GM18508 (cell line): ENCODE measurements at regions not wholly inside any gene's neighbourhood (a gene's known extent, or its start where the extent isn't known, plus 50 kb on each side); places are given as distances from the start of the nearest gene placed in this dataset.

Experiments
- ATAC-seq: cut with Tn5 transposase; IDR thresholded peaks from one replicate; pipeline ENCODE4 v1.9.1; 2021; ENCODE audit warnings: moderate number of reproducible peaks; ENCODE audit not compliant: insufficient read depth, unreplicated experiment

DNA sequence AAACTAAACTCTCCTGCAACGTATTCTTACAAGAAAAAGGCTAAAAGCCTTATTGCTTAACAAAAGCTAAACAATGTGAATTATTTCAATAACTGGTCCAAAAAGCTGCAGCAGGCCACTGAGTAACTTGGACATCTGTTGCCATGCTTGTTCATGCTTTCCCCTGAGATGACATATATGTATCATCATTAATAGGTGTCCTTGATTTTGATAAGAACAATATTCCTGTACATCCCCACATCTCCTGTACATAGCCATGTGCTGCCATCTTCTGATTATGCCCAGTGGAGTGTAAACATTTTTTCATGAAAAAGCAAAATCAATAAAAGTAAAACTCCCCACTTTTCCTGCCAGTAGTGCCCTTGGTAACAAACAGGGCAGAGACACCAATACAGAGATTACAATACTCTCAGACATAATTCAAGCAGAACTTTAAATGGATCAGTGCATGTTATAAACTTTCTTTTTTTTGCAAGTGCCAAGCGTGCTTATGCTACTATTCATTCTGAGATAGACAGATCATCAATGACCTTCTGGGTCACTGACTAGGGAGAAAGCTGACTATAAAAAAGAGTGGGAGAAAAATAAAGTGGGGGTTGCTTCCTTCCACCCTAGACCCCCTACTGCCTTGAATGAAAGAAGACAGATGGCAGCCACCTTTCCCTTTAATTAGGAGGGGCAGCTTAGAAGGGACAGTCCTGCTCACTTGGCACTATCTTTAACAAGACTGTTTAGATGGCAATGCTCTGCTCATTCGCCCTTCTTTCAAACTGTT, 205.5 kb upstream of the KLF14 start:
- ATAC-seq = no peak

- no peak for ATAC-seq
Measured at GRCh38 chr7:130940326-130940725, 206.3 kb upstream of the KLF14 start.

GRCh38 chr7:130940907-130941306, 206.9 kb upstream of the KLF14 start:
- ATAC-seq = no peak

GRCh38 chr7:130941322-130942210, 207.6 kb upstream of the KLF14 start:
- ATAC-seq = no peak

- no peak for ATAC-seq
Measured at GRCh38 chr7:130942211-130942964, 208.4 kb upstream of the KLF14 start.

DNA sequence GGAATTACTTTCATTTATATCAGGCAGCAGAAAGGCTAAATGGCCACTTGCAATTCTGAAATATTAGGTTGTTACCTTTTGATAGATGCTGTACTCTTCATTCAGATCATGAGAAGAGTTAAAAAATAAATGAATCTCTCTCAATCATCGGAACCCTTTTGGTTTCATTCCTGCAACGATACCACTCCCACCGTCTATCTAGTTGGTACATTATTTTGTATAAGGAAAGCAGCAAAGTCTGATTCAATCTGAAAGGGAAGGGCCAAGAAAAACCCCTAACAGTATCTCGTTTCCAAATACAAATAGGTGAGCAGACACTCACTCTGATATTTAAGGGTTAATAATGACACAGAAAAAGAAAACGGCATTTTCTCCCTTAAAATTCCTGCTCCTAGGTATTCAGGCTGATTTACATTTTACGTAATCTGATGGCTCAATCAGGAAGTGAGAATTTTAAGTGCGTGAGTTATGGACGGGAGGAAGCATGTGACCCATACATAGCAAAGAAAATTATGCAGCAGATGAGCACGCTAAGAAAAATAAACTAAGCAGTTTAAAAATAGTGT, 209.4 kb upstream of the KLF14 start:
- no peak for ATAC-seq

DNA sequence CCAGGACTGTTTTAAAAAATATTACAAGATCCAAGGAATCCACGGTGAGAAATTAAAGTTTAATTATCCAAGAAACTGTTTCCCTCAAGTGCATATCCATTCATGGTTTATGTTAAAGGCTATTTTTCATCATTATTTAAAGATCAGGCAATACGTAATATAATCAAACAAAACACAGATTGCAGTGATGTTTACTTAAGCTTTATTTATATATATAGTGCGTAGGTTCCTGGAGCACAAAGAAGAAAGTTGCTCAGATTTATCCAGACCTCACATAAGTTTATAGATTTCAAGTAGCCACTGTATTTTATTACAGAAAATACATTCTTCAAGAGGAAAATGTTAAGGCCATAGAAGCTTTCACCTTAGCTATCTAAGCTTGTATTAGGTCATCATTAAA, 210.0 kb upstream of the KLF14 start:
- no peak for ATAC-seq

- ATAC-seq = no peak
Measured at GRCh38 chr7:130944997-130945396, 211.0 kb upstream of the KLF14 start.

DNA sequence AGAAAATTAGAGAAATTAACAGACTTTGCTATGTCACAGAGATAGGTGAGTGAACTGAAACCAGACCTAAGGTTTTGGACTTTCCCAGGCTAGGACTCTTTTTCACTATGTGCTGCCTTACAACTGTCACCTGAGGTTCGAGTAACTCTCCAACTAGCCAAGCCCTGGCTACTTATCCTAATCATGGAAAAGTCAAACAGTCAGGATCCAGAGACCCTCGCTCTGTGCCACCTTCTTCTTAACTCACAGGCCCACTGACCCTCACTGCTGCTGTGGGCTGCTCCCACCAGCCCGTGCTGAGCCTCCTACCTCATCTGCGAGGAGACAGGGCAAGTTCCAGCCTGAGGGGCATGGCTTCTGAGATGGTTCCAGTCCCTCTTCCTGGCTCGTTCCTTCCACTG, 211.4 kb upstream of the KLF14 start:
- no peak for ATAC-seq

- no peak for ATAC-seq
Measured at GRCh38 chr7:130946114-130946513, 212.1 kb upstream of the KLF14 start.

GRCh38 chr7:130947792-130948580, 214.0 kb upstream of the KLF14 start:
- no peak for ATAC-seq

DNA sequence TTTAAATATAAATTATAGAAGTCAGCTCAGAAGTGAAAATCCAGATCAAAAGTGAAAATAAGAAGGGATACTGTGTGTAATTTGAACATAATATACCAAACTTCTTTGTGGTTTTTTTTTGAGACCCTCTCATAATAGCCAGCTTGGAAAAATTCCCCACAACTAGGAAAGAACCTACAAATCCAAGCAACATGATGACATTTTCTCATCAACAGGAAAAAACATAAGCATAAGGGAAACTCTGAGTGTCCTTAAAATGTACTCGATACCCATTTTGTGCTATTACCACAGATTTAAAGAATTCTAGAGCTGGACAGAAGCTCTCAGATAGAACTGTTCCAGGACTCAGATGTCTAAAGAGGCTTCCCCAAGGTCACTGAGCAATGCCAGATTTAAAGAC, 214.8 kb upstream of the KLF14 start:
- no peak for ATAC-seq

- ATAC-seq = no peak
Measured at GRCh38 chr7:130949550-130949949, 215.5 kb upstream of the KLF14 start.

DNA sequence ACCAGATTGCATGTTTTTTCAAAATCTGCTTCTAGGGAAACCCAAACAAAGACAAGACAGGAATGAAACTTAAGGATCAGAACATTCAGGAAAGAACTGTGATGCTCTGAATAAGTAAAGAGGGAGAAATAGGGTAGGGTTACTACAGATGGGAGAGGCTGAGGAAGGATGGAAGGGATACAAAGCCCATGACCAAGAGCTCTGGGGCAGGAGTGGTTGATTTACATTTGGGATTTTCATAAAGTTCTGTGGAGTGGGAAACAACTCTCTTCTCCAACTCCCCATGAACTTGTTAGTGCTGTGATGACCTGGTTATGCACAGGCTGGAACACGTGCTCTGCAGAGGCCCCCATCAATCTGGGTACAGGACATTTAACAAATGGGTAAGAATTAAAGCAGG, 216.0 kb upstream of the KLF14 start:
- no peak for ATAC-seq

GRCh38 chr7:130950741-130951140, 216.7 kb upstream of the KLF14 start:
- ATAC-seq = no peak

- no peak for ATAC-seq
Measured at GRCh38 chr7:130951303-130951975, 217.4 kb upstream of the KLF14 start.

DNA sequence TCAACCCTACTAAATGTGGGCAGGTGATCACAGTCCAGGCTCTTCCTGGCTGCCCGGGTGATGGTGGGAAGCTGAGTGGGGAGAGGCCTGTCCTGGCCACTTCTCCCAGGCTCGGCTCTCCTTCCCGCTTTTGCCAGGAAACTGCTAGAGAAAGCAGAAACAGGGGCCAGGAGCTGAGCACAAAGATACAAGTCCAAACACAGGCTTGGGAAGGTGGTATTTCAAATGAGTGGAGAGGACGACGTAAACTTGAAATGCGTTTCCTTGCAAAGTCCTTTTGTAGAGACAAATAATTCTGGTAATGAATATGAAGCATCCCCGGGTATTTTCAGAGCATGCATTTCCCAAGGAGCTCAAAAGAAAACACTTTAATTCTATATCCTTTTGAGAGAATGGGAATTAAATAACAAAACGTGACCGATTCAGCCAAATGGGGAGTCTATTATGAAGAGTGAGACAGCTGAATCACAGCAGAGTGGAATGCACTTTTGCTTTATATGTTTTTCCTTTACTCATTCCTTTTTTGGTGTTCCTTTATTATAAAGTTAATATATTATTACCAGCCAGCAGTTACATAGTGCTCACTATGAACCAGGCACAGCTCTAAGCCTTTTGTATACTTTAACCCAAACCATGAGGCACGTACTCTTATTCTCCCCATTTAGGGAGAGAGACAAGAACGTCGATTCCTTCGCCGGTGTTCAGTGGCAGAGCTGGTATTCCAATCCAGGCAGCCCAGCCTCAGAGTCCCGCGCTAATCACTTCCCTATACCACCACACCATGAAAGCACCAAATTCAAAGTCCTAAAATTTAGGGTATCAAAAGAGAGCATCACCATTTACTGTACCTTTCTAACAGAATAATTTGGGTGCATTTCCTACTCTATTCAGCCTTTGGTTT, 218.2 kb upstream of the KLF14 start:
- no peak for ATAC-seq

- no peak for ATAC-seq
Measured at GRCh38 chr7:130953196-130953595, 219.2 kb upstream of the KLF14 start.
